Testis (tissue), 2 donors: ENCODE measurements at regions not wholly inside any gene's neighbourhood (a gene's known extent, or its start where the extent isn't known, plus 50 kb on each side); places are given as distances from the start of the nearest gene placed in this dataset.

Experiments used
- CTCF ChIP-seq, 3 experiments: fragments of 450-650 bp in 2 of 3; fragments of 200-600 bp in 1 of 3; sonication (generic) in 1 of 3; IDR thresholded peaks; one replicate each; pipeline ENCODE4 v1.5.1; 2016 to 2019; ENCODE audit warnings: antibody characterized with exemption in 3 of 3, mild to moderate bottlenecking in 2 of 3, moderate library complexity in 1 of 3
- POLR2A ChIP-seq: fragments of 450-650 bp; IDR thresholded peaks from one replicate; pipeline ENCODE4 v1.6.1; 2017; ENCODE audit warnings: antibody characterized with exemption, mild to moderate bottlenecking, moderate library complexity

- TF ChIP-seq CTCF (IDR thresholded peaks at IDR 0.05) (no peak), POLR2A (no peak)
Measured at GRCh38 chr11:96621161-96621560, 231.3 kb downstream of the JRKL start.
